Aorta (tissue), 5 donors: ENCODE measurements at regions not wholly inside any gene's neighbourhood (a gene's known extent, or its start where the extent isn't known, plus 50 kb on each side); places are given as distances from the start of the nearest gene placed in this dataset.

ENCODE experiments used
- ATAC-seq: fragments of 200-7000 bp; cut with Tn5 transposase; one replicate; pipeline ENCODE4 v1.9.1; 2022; ENCODE audit warnings: moderate library complexity; ENCODE audit not compliant: low FRiP score
- DNase-seq, 2 donors: peaks; one replicate each; pipeline ENCODE4 v3.0.0-alpha.2; 2020
- H3K27ac ChIP-seq, 2 donors: one replicate each; pipeline ENCODE4 v1.5.1; 2013; ENCODE audit warnings: low read length in 2 of 2, mild to moderate bottlenecking in 2 of 2, moderate library complexity in 2 of 2, control low read depth in 1 of 2, inconsistent platforms in 1 of 2, low read depth in 1 of 2
- H3K27me3 ChIP-seq, 2 donors: one replicate each; pipeline ENCODE4 v1.6.1; 2013; ENCODE audit warnings: control low read depth in 1 of 2, low read length in 1 of 2, mild to moderate bottlenecking in 1 of 2, moderate library complexity in 1 of 2; ENCODE audit not compliant: insufficient read depth in 2 of 2, control insufficient read depth in 1 of 2
- H3K36me3 ChIP-seq, 2 donors: one replicate each; pipeline ENCODE4 v1.6.1; 2013; ENCODE audit warnings: control low read depth in 1 of 2, low read length in 1 of 2, mild to moderate bottlenecking in 1 of 2; ENCODE audit not compliant: insufficient read depth in 2 of 2, control insufficient read depth in 1 of 2
- H3K4me1 ChIP-seq, 2 donors: one replicate each; pipeline ENCODE4 v1.6.1; 2013; ENCODE audit warnings: low read length in 2 of 2, control low read depth in 1 of 2, mild to moderate bottlenecking in 1 of 2, moderate library complexity in 1 of 2; ENCODE audit not compliant: insufficient read depth in 2 of 2, control insufficient read depth in 1 of 2
- H3K4me3 ChIP-seq, 2 donors: one replicate each; pipeline ENCODE4 v1.5.1; 2013; ENCODE audit warnings: low read length in 2 of 2, control low read depth in 1 of 2, mild to moderate bottlenecking in 1 of 2
- H3K9me3 ChIP-seq: one replicate; pipeline ENCODE4 v1.6.1; 2013; ENCODE audit warnings: mild to moderate bottlenecking, low read length; ENCODE audit not compliant: control insufficient read depth
- WGBS, 2 donors: extraction: QIAGEN DNeasy Blood & Tissue Kit; methylation state at CpG; one replicate each; pipeline ENCODE4 v1.1.7; 2013; 5-methylcytosine and 5-hydroxymethylcytosine counted together
- intact Hi-C, 2 donors: fragments of 100-400 bp; cut with DNase I; formaldehyde crosslinking; loops; one replicate each; pipeline versions ENCODE4 v1.14.2 to v1.15.0; 2022
- donor health status: healthy with polysubstance abuse.
- donor health status: Bipolar disorder and iron deficiency.
- donor health status: DM: no; HTN: no; CAD: no.
- donor health status: DM: no; HTN: no; CAD: no.
- donor health status: DM: yes; HTN: yes; CAD: no.

GRCh38 chr10:84921701-84922100 lies 593.3 kb downstream of the CCSER2 start:
- Histone ChIP-seq H3K27me3 (peaks cover 0 to 4% of the 10 kb centered on the region in 2 donors), H3K36me3 (no peaks in the 10 kb centered on the region), H3K4me1 (no peaks in the 10 kb centered on the region), H3K27ac (no peak overlapping the region), H3K4me3 (no peak overlapping the region), H3K9me3 (peaks cover 2% of the 10 kb centered on the region)
- no peak for ATAC-seq
- intact Hi-C loops, result no loop called here
- 0 to 85% methylated on average over 1 of the region's 1 CpG for WGBS, 2 donors
- no peak for DNase-seq

- no peak for DNase-seq
- WGBS, 2 donors, result 89 to 92% methylated on average over 2 of the region's 2 CpGs
- intact Hi-C loops, result no loop called here
- no peaks in the 10 kb centered on the region for H3K4me1 ChIP-seq
- no peak overlapping the region for H3K27ac ChIP-seq
- peaks cover 0 to 1% of the 10 kb centered on the region in 2 donors for H3K27me3 ChIP-seq
- H3K36me3 ChIP-seq, result no peaks in the 10 kb centered on the region
- ATAC-seq, result no peak
- peaks cover 2% of the 10 kb centered on the region for H3K9me3 ChIP-seq
- H3K4me3 ChIP-seq, result no peak overlapping the region
Observed at GRCh38 chr10:84924131-84924530, 595.7 kb downstream of the CCSER2 start.

GRCh38 chr10:84925495-84925894 lies 597.1 kb downstream of the CCSER2 start:
- H3K4me1 ChIP-seq, result no peaks in the 10 kb centered on the region
- peaks cover 2% of the 10 kb centered on the region for H3K9me3 ChIP-seq
- DNase-seq (no peak), ATAC-seq (no peak)
- no peak overlapping the region for H3K4me3 ChIP-seq
- peaks cover 0 to 1% of the 10 kb centered on the region in 2 donors for H3K27me3 ChIP-seq
- no peaks in the 10 kb centered on the region for H3K36me3 ChIP-seq
- H3K27ac ChIP-seq, result no peak overlapping the region
- intact Hi-C loops, result no loop called here

- no peaks in the 10 kb centered on the region for H3K36me3 ChIP-seq
Observed at GRCh38 chr10:84933402-84933801, 605.0 kb downstream of the CCSER2 start.

GRCh38 chr10:84935772-84936171 lies 607.4 kb downstream of the CCSER2 start:
- Histone ChIP-seq H3K27ac (no peak overlapping the region), H3K4me1 (no peaks in the 10 kb centered on the region), H3K9me3 (peaks cover 1% of the 10 kb centered on the region), H3K4me3 (no peak overlapping the region), H3K27me3 (peaks cover 0 to 2% of the 10 kb centered on the region in 2 donors), H3K36me3 (no peaks in the 10 kb centered on the region)
- ATAC-seq, result no peak
- intact Hi-C loops, result no loop called here
- DNase-seq, result no peak
- 90 to 91% methylated on average over 3 of the region's 3 CpGs for WGBS, 2 donors

More at GRCh38 chr10:84933402-84933801, 605.0 kb downstream of the CCSER2 start:
- Histone ChIP-seq H3K27ac (no peak overlapping the region), H3K27me3 (peaks cover 0 to 2% of the 10 kb centered on the region in 2 donors), H3K4me1 (no peaks in the 10 kb centered on the region), H3K9me3 (peaks cover 1% of the 10 kb centered on the region), H3K4me3 (no peak overlapping the region)
- no peak for DNase-seq
- WGBS, 2 donors, result 91 to 92% methylated on average over 7 of the region's 7 CpGs
- intact Hi-C loops, result no loop called here
- no peak for ATAC-seq

GRCh38 chr10:84938117-84938905 lies 609.9 kb downstream of the CCSER2 start:
- no peaks in the 10 kb centered on the region for H3K9me3 ChIP-seq
- DNase-seq (no peak), ATAC-seq (no peak)
- H3K4me1 ChIP-seq, result no peaks in the 10 kb centered on the region
- H3K27me3 ChIP-seq, result no peaks in the 10 kb centered on the region
- H3K36me3 ChIP-seq, result no peaks in the 10 kb centered on the region
- H3K27ac ChIP-seq, result no peak overlapping the region
- intact Hi-C loops, result no loop called here
- WGBS, 2 donors, result 81 to 82% methylated on average over 4 of the region's 4 CpGs
- H3K4me3 ChIP-seq, result no peak overlapping the region

- intact Hi-C loops, result no loop called here
- WGBS, 2 donors, result 80 to 81% methylated on average over 1 of the region's 1 CpG
Observed at GRCh38 chr10:84943541-84943940, 615.2 kb downstream of the CCSER2 start.

GRCh38 chr10:84944187-84944586 lies 615.8 kb downstream of the CCSER2 start:
- H3K36me3 ChIP-seq, result no peaks in the 10 kb centered on the region
- no peak overlapping the region for H3K27ac ChIP-seq
- 38 to 44% methylated on average over 1 of the region's 1 CpG for WGBS, 2 donors
- ATAC-seq, result no peak
- intact Hi-C loops, result no loop called here
- H3K27me3 ChIP-seq, result peaks cover 0 to 1% of the 10 kb centered on the region in 2 donors
- H3K4me1 ChIP-seq, result no peaks in the 10 kb centered on the region
- peaks cover 1% of the 10 kb centered on the region for H3K9me3 ChIP-seq
- H3K4me3 ChIP-seq, result no peak overlapping the region
- DNase-seq, result no peak

More at GRCh38 chr10:84943541-84943940, 615.2 kb downstream of the CCSER2 start:
- H3K9me3 ChIP-seq, result peaks cover 1% of the 10 kb centered on the region
- no peaks in the 10 kb centered on the region for H3K4me1 ChIP-seq
- peaks cover 0 to 1% of the 10 kb centered on the region in 2 donors for H3K27me3 ChIP-seq
- DNase-seq (no peak), ATAC-seq (no peak)
- H3K4me3 ChIP-seq, result no peak overlapping the region
- no peaks in the 10 kb centered on the region for H3K36me3 ChIP-seq
- no peak overlapping the region for H3K27ac ChIP-seq

GRCh38 chr10:84945791-84946190 lies 617.4 kb downstream of the CCSER2 start:
- intact Hi-C loops, result no loop called here
- peaks cover 1% of the 10 kb centered on the region for H3K9me3 ChIP-seq
- no peak for ATAC-seq
- no peak for DNase-seq
- whole genome bisulfite sequencing, 2 donors, result 98 to 100% methylated on average over 1 of the region's 1 CpG
- H3K27ac ChIP-seq, result no peak overlapping the region
- H3K27me3 ChIP-seq, result peaks cover 0 to 1% of the 10 kb centered on the region in 2 donors
- no peak overlapping the region for H3K4me3 ChIP-seq
- no peaks in the 10 kb centered on the region for H3K36me3 ChIP-seq
- no peaks in the 10 kb centered on the region for H3K4me1 ChIP-seq
